Cerebellar cortex (tissue), 1 donor: ENCODE measurements at regions not wholly inside any gene's neighbourhood (a gene's known extent, or its start where the extent isn't known, plus 50 kb on each side); places are given as distances from the start of the nearest gene placed in this dataset.

Experiments used
- DNase-seq: peaks from one replicate; pipeline ENCODE4 v3.0.0-alpha.2; 2015; ENCODE audit warnings: low spot score

DNA sequence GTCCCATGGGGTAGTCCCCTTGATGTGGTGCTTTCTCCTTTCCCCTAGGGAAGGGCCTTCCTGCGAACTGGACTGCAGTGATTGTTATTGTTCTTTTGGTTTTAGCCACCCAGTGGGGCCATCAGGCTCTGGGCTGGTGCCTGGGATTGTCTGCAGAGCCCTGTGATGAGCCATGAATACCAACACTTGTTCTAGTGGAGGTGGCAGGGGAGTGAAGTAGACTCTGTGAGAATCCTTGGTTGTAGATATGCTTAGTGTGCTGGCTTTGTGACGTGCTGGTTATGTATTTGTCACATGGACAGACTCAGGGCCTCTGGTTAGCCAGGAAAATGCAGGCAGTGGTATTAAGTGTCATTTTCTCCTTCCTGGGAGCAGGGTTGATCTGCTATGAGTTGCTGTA lies 51.8 kb upstream of the NDUFB4 start:
- no peak for DNase-seq

GRCh38 chr3:120536642-120537041 lies 59.5 kb upstream of the NDUFB4 start:
- no peak for DNase-seq

GRCh38 chr3:120532969-120533368 lies 63.2 kb upstream of the NDUFB4 start:
- DNase-seq: no peak

GRCh38 chr3:120528163-120528562 lies 68.0 kb upstream of the NDUFB4 start:
- no peak for DNase-seq

DNA sequence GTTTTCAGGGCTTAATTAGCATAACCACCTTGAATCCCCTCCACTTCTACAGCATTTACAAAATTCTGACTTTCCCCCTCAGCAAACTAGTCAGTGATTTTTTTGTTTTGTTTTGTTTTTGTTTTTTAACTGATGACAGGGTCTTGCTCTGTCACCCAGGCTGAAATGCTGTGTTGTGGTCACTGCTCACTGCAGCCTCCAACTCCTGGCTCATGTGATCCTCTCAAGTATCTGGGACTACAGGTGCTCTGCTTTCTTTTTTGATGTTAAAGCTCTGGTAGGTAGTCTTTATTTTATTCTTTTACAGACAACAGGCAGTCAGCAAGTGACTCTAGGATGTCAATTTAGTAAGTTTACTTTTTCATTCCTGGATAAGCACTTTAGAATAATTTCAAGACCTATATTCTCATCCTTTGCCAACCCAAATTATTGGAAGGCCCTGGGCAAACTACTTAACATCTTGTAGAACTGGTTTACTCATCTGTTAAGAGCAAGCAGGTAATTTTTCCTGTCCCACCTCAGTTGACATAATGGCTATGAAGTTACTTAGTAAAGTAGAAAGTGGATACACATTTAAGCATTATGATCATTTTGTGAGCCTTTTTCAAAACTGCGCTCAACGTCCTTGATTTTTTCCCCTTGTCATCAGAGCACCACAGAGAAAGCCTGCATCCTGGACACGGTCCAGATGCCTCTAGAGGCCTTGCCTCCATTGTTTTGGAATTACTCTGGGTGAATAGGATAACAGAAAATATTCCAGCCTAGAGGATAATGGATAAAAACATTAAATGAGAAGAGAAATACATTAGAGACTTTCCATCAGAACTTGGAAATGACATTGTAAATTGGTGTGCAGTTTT lies 69.9 kb upstream of the NDUFB4 start:
- no peak for DNase-seq

- DNase-seq: no peak
Observed at GRCh38 chr3:120524171-120524923, 71.8 kb upstream of the NDUFB4 start.

DNA sequence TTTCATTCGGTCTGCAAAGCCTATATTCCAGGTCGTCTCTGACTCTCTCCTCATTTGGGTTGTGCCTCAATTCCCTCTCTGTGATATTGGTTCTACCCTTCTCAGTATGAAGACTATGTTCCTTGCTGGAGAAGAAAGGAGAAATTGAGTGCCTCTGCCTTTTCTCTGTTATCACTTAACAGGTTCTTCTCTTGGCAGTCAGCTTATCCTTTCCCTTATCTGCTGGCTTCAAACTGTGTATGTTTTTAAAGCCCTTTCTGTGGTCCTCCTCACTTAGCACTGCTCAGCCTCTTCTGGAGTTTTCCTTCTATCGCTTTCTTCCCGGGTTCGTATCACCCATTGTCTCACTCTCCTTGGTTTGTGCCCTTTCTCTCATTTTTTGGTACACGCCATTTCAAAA lies 65.3 kb upstream of the FSTL1 start:
- DNase-seq: no peak

DNA sequence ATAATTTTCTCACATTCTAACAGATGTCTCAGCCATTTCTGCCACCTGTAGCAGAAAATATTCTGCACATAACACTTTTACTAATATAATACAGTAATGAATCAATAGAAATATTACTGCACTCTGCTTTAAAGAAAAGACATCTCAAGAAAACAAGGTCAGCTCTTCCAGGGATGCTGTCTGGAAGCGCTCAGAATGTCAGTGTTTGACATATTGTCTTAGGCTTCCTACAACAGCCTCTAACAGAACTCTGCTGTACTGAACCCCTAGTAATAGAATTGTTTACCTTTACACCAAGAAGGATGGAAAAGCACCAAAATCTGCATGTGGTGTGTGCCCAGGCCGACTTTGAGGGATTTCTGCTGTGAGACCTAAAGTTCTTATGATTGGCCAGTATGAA lies 61.9 kb upstream of the FSTL1 start:
- DNase-seq: no peak

DNA sequence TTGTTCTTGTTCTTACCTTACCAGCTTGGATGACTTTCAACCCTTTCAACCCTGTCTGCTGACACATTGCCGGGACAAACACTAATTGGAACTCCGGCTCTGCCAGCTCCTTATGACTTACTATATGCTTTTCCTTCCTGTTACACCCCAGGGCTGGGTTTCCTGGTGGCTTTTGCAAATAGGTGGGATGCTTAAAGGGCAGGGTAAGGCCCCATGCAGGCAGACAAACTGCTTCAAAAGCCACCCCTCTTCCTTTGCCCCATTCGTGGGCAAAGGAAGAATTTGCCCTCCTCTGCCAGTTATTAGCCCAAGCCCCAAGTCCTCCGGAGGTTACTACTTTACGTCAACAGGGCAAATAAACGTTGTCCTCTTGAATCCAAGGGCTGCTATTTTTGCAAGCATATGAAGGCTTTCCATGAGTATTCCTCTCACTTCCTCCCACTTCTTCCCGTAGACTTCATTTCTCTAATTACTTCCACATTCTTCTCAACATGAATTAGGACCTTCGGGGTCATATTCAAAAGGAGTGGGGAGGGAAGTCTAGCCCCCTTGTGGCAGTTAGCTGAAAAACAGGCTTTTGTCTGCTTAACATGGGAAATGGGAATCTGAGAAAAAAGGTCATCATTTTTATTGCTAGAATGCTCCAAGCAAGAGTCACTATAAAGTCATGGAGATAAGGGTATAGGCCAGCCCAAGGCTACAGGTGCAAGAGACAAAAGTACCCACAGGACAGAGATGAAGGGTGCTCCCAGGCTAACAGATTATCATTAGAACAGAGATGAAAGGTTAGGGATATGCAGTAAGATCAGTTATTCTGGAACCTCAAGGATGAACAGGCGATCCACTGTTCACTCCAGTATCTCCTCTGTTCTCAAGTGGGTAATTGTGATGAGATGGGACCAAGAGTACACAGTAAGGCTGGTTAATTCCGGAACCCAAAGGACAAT lies 56.3 kb upstream of the FSTL1 start:
- DNase-seq: peak; percentile 37

- DNase-seq: peak; percentile 54
Observed at GRCh38 chr3:120506076-120506827, 55.5 kb upstream of the FSTL1 start.

DNA sequence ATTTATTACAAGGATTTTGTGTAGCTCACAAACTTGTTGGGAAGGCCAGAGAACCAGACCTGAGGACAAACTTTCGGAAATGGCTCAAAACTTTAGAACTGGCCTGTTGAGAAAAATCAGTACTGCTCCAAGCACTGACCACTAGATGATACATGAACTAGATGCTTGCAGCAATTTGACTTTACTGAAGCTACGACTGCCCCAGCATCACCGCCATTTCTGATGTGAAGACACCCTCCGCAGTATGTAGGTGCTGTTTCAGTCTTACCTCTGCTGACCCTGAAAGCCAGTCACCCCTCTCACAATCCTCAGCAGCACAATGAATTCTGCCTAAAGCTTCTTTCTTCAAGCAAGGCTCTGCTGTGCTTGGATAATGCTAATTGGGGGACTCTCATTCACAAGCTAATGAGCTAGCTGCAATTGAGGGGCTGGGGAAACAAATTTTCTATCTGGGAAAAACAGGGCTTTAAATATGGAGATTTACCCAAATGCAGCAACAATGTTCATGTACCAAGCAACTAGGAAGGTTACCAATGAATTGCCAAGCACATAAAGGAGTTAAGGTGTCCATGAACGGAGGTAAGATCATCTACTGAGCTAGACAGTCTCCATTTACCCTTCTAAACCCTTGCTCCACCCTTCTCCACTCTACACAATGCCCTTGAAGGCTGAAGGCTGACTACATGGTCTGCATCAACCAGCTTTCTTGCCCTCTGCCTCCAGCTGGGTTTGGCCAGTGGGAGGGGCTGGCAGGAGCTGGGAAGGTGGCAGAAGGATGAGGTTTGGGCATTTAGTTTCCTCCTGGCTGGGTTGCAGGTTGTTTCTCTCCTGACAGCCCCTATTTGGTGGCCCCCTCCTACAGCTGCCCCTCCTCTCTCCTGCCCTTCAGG lies 53.2 kb upstream of the FSTL1 start:
- no peak for DNase-seq

- no peak for DNase-seq
Observed at GRCh38 chr3:120502116-120502515, 51.3 kb upstream of the FSTL1 start.
